Fibroblast of lung (primary cell): ENCODE measurements at regions not wholly inside any gene's neighbourhood (a gene's known extent, or its start where the extent isn't known, plus 50 kb on each side); places are given as distances from the start of the nearest gene placed in this dataset.

Experiments
- DNase-seq, 2 donors: peaks; one replicate each; pipeline versions ENCODE4 v3.0.0 to v3.0.0-alpha.2; 2010; ENCODE audit warnings: low read depth in 2 of 2
- H2AFZ ChIP-seq: 2 replicates; pipeline ENCODE4 v1.5.1; 2012; ENCODE audit warnings: low read length, control low read depth, inconsistent platforms
- H3K27ac ChIP-seq: 2 replicates; pipeline ENCODE4 v1.5.1; 2011; ENCODE audit warnings: low read length, control low read depth; ENCODE audit not compliant: insufficient read depth
- H3K27me3 ChIP-seq: 2 replicates; pipeline ENCODE4 v1.5.1; 2011; ENCODE audit warnings: mild to moderate bottlenecking, low read length; ENCODE audit not compliant: control insufficient read depth, insufficient read depth
- H3K36me3 ChIP-seq: 2 replicates; pipeline ENCODE4 v1.5.1; 2011; ENCODE audit warnings: low read length; ENCODE audit not compliant: control insufficient read depth, insufficient read depth
- H3K4me1 ChIP-seq: 2 replicates; pipeline ENCODE4 v1.5.1; 2011; ENCODE audit warnings: low read length; ENCODE audit not compliant: control insufficient read depth, insufficient read depth; ENCODE audit errors: extremely low read depth
- H3K4me2 ChIP-seq: 2 replicates; pipeline ENCODE4 v1.5.1; 2011; ENCODE audit warnings: low read length, control low read depth; ENCODE audit not compliant: insufficient read depth; ENCODE audit errors: extremely low read depth
- H3K4me3 ChIP-seq, 4 experiments: fragments of 200-600 bp in 1 of 4; sonication (generic) in 1 of 4; replicated peaks in 1 of 4; 2 replicates each; pipeline ENCODE4 v1.5.1; 2011 to 2016; ENCODE audit warnings: low read length in 4 of 4, low read depth in 3 of 4, mild to moderate bottlenecking in 3 of 4, control low read depth in 2 of 4, inconsistent platforms in 1 of 4, mixed read lengths in 1 of 4; ENCODE audit not compliant: insufficient read depth in 1 of 4; ENCODE audit errors: control extremely low read depth in 1 of 4
- H3K79me2 ChIP-seq: 2 replicates; pipeline ENCODE4 v1.5.1; 2012; ENCODE audit warnings: mild to moderate bottlenecking, low read length, inconsistent platforms; ENCODE audit not compliant: control insufficient read depth, insufficient read depth
- H3K9ac ChIP-seq: 2 replicates; pipeline ENCODE4 v1.5.1; 2011; ENCODE audit warnings: mild to moderate bottlenecking, low read length, control low read depth; ENCODE audit not compliant: insufficient read depth
- H3K9me3 ChIP-seq: 2 replicates; pipeline ENCODE4 v1.5.1; 2012; ENCODE audit warnings: low read depth, low read length; ENCODE audit not compliant: control insufficient read depth, insufficient read depth
- H4K20me1 ChIP-seq: 2 replicates; pipeline ENCODE4 v1.5.1; 2011; ENCODE audit warnings: low read length; ENCODE audit not compliant: control insufficient read depth, insufficient read depth; ENCODE audit errors: extremely low read depth
- CTCF ChIP-seq, 2 donors: IDR thresholded peaks in 1 of 2; conservative IDR thresholded peaks in 1 of 2; 1 replicate in 1 of 2; 2 replicates in 1 of 2; pipeline ENCODE4 v1.5.1; 2011 to 2012; ENCODE audit warnings: low read length in 2 of 2, control low read depth in 1 of 2, inconsistent platforms in 1 of 2, low read depth in 1 of 2, mild to moderate bottlenecking in 1 of 2
- EZH2 ChIP-seq: IDR thresholded peaks from 2 replicates; pipeline ENCODE4 v1.5.1; 2012; ENCODE audit warnings: low read length, control low read depth, mild to moderate bottlenecking; ENCODE audit errors: missing control alignments

- H3K79me2 ChIP-seq: no peaks in the 10 kb centered on the region
- no peaks in the 10 kb centered on the region for H3K36me3 ChIP-seq
- H3K4me1 ChIP-seq: no peaks in the 10 kb centered on the region
- DNase-seq: no peak
- no peak overlapping the region for H3K9ac ChIP-seq
- no peak overlapping the region for H3K27ac ChIP-seq
- H4K20me1 ChIP-seq: no peaks in the 10 kb centered on the region
- H3K4me2 ChIP-seq: no peak overlapping the region
- TF ChIP-seq EZH2 (no peak), CTCF (conservative IDR thresholded peaks at IDR 0.05 in 1 of 2, IDR thresholded peaks at IDR 0.05 in 1 of 2; ENCODE audit: low read depth in 1 of 2, low read length in 2 of 2) (no peak)
- H2AFZ ChIP-seq: no peak overlapping the region
- no peaks in the 10 kb centered on the region for H3K27me3 ChIP-seq
- H3K9me3 ChIP-seq: no peaks in the 10 kb centered on the region
- no peak overlapping the region for H3K4me3 ChIP-seq
These were observed 79.8 kb upstream of the ARID5B start for GRCh38 chr10:61821693-61822092.

- Histone ChIP-seq H3K27ac (no peak overlapping the region), H3K4me2 (no peak overlapping the region), H3K9ac (no peak overlapping the region), H3K36me3 (no peaks in the 10 kb centered on the region), H3K27me3 (no peaks in the 10 kb centered on the region), H3K79me2 (no peaks in the 10 kb centered on the region), H3K9me3 (no peaks in the 10 kb centered on the region), H3K4me1 (no peaks in the 10 kb centered on the region), H4K20me1 (no peaks in the 10 kb centered on the region), H3K4me3 (no peak overlapping the region), H2AFZ (no peak overlapping the region)
- no peak for TF ChIP-seq EZH2
- no peak for TF ChIP-seq CTCF (conservative IDR thresholded peaks at IDR 0.05 in 1 of 2, IDR thresholded peaks at IDR 0.05 in 1 of 2; ENCODE audit: low read depth in 1 of 2, low read length in 2 of 2)
- no peak for DNase-seq
These were observed 79.4 kb upstream of the ARID5B start for GRCh38 chr10:61822096-61822495.

GRCh38 chr10:61822781-61823230 lies 78.7 kb upstream of the ARID5B start:
- no peak overlapping the region for H2AFZ ChIP-seq
- TF ChIP-seq EZH2 (no peak), CTCF (conservative IDR thresholded peaks at IDR 0.05 in 1 of 2, IDR thresholded peaks at IDR 0.05 in 1 of 2; ENCODE audit: low read depth in 1 of 2, low read length in 2 of 2) (no peak)
- H3K4me1 ChIP-seq: no peaks in the 10 kb centered on the region
- H4K20me1 ChIP-seq: no peaks in the 10 kb centered on the region
- DNase-seq: peak in 1 of 2 donors; percentile 84
- no peak overlapping the region for H3K4me2 ChIP-seq
- H3K36me3 ChIP-seq: no peaks in the 10 kb centered on the region
- no peaks in the 10 kb centered on the region for H3K27me3 ChIP-seq
- H3K9ac ChIP-seq: no peak overlapping the region
- no peak overlapping the region for H3K4me3 ChIP-seq
- no peaks in the 10 kb centered on the region for H3K9me3 ChIP-seq
- H3K27ac ChIP-seq: no peak overlapping the region
- no peaks in the 10 kb centered on the region for H3K79me2 ChIP-seq
